NCI-H510A (cell line): ENCODE measurements at regions not wholly inside any gene's neighbourhood (a gene's known extent, or its start where the extent isn't known, plus 50 kb on each side); places are given as distances from the start of the nearest gene placed in this dataset.
"Not testable (repeated sequence)": the region's sequence is repeated elsewhere in the genome, so short reads cannot be mapped to it uniquely, and the experiment has no call there.

Experiments
- DNase-seq: peaks from one replicate; lab custom pipeline; 2025; lab: John Stamatoyannopoulos, UW

DNA sequence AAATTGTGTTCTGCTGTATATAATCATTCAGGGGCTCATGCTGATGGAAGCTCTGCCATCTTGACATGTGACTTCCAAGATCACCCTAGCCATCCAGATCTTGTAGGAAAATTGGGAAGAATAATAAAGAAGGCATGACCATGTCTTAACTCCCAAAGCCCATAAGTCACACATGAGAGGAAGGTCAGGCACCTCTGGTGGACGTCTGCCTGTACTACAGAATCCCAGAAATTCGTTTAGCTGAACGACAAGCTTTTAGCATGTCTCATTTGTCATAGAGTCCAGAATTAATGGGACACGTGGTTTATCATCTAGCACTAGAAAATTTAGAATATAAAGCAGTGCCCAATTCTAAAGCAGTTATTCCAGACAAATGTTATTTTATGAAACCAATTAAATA, 212.7 kb downstream of the CENPC start:
- DNase-seq: no peak

DNA sequence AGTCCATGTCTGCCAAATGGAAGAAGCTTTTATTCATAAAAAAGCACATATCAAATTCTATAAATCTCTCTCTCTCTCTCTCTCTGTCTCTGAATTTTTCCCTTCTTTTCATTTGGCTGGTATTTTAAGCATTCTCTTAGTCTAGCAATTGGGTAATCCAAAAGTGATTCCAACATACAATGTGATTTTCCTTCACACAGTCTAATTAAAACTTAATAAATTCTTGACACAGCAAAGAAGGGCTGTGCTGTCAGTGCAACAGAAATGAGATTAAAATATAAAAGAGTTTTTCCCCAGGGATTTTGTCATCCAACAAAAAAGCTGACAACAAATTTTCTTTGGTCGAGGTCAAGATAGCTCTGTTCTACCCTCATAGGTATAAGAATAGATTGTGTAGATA, 216.9 kb downstream of the CENPC start:
- no peak for DNase-seq

DNA sequence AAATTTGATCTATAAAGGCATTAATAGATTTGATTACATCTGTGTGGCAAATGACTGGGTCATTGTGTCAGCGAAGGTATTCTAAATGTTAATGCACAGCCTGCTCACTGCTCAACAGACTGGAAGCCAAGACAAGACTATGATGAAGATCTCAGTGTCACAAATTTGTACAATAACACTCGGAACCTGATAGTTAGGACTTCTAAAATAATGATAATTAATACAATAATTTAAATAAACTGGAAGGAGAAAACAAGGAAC, 217.4 kb downstream of the CENPC start:
- DNase-seq: no peak

DNA sequence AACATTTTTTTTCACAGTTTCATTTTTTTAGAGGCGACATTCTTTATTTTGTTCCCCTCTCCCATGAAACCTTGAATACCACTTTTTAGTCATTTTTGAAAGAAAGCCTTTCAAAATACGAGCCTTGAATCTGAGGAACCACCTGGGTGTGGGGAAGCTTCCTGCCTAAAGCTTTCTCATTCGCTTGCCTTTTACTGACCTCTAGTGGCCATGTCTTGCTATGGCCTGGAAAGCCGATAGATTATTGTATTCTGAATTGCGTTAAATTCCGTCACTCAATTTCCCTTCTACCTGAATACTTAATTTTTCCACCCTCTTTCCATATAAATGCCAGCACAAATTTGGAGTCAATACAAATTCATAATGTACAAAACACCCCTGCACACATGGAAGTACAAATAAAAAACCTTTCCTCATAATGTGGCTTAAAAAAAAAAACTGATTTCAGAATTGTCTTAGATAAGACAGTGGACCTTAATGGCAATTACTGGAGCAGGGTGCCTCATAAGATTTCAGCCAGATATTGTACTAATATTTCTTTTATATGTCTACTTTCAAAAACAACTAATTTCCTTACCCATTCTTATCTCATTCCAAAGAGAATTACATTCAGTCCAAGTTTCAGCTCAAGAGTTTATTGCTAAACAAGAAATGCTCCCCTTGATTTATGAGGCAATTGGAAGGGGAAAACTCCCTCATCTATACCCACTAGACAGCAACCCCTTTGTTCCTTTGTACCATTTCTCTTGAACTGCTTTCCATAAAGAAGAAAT, 217.9 kb downstream of the CENPC start:
- peak; percentile 2 for DNase-seq

DNA sequence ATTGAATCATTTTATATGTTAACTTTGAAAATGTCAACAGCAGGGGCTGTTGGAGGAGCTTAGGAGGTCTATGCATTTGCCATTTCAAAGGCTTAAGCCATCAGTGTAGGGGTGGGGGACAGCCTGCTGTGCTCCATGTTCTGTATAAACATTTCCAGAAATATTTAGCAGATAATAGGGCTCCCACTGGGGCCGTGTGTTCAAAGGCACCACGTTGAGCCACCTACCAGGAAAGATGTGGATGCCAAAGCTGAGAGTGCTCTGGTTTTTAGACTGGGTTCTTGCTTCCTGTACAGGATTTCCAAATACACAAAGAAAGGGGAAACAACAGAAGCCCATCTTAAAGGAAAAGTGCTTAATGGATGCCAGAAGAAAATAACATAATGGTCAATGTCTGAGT, 219.5 kb downstream of the CENPC start:
- DNase-seq: no peak

DNA sequence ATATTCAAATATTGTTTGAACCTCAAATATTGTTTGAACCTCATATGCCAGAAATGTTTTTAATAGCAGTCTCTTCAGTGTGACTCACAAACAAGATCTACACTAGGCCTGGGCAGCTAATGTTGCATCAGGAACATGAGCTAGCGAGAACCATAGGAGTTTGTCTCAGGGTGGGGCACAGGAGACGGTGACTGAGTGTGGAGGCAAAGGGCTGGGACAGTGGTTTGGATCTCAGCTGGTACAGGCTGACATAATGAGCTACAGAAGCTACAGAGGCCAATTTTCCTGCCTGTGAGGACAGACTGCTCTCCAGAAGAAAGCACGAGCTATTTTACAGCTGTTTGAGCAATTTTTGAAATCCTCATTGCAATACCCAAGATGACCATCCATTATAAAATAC, 224.7 kb downstream of the CENPC start:
- no peak for DNase-seq

DNA sequence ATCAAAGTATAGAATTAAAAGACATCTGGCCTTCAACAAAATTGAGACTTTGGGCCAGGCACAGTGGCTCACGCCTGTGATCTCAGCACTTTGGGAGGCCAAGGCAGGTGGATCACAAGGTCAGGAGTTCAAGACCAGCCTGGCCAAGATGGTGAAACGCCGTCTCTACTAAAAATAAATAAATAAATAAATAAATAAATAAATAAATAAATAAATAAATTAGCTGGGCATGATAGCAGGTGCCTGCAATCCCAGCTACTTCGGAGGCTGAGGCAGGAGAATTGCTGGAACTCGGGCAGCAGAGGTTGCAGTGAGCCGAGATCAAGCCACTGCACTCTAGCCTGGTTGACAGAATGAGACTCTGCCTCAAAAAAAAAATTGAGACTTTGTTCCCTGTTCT, 225.7 kb downstream of the CENPC start:
- DNase-seq: not testable (repeated sequence)

DNA sequence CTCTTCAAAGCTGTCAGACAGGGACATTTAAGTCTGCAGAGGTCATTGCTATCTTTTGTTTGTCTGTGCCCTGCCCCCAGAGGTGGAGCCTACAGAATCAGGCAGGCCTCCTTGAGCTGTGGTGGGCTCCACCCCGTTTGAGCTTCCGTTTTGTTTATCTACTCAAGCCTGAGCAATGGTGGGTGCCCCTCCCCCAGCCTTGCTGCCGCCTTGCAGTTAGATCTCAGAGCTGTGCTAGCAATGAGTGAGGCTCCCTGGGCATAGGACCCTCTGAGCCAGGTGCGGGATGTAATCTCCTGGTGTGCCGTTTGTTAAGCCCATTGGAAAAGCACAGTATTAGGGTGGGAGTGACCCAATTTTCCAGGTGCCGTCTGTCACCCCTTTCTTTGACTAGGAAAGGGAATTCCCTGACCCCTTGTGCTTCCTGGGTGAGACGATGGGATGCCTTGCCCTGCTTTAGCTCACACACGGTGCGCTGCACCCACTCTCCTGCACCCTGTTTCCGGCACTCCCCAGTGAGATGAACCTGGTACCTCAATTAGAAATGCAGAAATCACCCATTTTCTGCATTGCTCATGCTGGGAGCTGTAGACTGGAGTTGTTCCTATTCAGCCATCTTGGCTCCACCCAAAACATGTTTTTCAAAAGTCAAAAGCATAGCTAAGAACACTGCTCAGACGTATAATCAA, 244.7 kb downstream of the CENPC start:
- not testable (repeated sequence) for DNase-seq

DNA sequence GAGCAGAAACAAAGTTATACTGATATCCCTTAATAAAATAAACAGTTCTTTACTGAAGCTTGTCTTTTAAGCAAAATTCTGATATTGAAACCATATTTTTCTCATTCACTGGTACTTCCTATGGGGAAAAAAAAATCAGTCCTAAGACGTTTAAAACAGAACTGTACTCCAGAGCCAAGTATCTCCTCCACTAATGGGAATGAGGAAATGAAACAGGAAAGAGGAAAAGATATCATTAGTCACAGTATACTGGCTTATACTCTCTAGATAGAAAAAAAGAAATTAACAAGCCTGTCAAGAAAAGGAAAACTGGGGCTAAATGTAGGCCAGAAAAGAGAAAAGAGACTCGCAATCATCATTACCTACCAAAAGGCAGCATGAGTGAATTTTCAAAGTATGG, 252.7 kb downstream of the CENPC start:
- no peak for DNase-seq

DNA sequence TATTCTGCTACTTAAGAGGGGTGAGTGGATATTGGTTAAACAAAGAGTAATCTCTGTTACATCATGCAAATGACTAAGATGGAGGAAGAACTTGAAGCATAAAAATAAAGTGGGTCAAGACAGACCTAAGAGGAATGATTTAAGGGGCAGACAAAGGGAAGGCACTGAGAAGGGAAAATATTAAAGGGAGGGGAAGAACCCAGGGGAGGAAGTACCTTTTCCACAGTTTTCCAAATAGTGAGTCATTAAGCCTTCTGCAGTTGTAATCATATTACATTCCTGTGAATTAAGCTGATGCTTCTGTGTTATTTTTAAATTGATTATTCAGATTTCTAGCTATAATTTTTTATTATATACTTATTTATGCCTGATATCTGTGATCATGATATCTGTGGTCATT, 253.3 kb downstream of the CENPC start:
- no peak for DNase-seq

DNA sequence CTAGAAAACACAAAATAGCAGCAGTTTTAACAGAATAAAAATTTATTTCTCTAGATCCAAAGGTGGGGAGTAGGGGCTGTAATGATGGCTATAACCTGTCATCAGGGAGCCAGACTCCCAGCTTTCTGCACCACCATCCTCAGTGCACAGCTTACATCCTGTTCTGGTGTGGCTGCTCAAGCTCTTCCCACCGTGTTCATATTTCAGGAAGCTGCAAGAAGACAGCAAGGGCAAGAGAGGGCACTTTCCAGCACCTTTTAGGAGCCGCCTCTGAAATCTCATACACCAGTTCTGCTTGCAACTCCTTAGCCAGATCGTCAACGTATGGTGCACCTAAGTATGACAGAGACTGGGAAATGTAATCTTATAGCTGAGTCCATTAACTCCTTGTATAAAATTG, 253.7 kb downstream of the CENPC start:
- peak; percentile 14 for DNase-seq

DNA sequence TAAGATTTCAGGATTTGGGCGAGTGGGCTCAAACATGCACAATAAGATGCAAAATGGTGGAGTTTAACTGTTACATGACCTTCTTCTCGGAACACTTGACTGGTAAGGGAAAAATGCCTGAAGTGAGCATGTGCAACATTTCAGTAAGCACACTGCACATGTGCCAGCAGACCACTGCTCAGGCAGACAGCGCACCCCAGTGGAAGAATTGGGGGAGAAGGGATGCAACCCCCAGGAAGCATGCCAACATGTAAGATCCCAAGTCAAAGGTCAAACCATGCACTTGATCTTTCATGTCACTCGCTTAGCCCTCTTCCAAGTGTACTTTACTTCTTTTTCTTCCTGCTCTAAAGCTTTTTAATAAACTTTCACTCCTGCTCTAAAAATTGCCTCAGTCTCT, 256.3 kb downstream of the CENPC start:
- peak; percentile 8 for DNase-seq

DNA sequence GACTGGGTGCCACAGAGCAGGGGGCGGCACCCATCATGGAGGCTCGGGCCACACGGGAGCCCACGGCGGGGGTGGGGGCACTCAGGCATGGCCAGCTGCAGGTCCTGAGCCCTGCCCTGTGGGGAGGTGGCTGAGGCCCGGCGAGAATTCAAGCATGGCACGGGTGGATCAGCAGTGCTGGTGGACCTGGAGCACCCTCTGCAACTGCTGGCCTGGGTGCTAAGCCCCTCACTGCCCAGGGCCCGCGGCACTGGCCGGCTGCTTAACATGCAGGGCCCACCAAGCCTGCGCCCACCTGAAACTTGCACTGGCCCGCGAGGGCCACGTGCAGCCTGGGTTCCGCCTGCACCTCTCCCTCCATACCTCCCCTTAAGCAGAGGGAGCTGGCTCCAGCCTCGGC, 258.6 kb downstream of the CENPC start:
- no peak for DNase-seq

DNA sequence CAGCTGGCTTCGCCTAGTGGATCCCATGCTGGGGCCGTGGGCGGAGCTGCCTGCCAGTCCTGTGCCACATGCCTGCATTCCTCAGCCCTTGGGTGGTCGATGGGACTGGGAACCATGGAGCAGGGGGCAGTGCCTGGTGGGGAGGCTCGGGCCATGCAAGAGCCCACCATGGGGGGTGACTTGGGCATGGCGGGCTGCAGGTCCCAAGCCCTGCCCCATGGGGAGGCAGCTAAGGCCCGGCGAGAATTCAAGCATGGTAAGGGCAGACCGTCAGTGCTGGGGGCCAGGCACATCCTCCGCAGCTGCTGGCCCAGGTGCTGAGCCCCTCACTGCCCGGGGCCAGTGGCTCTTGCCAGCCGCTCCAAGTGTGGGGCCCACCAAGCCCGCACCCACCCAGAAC, 262.6 kb downstream of the CENPC start:
- DNase-seq: no peak

DNA sequence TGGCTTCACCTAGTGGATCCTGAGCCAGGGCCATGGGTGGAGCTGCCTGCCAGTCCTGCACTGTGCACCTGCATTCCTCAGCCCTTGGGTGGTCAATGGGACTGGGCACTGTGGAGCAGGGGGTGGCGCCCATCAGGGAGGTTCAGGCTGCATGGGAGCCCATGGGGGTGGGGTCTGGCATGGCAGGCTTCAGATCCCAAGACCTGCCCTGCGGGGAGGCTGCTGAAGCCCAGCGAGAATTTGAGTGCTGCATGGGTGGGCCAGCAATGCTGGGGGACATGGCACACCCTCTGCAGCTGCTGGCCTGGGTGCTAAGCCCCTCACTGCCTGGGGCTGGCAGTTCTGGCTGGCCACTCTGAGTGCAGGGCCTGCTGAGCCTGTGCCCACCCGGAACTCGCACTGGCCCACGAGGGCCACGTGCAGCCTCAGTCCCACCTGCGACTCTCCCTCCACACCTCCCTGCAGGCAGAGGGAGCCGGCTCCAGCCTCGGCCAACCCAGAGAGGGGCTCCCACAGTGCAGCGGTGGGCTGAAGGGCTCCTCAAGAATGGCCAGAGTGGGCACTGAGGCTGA, 270.0 kb downstream of the CENPC start:
- DNase-seq: no peak

DNA sequence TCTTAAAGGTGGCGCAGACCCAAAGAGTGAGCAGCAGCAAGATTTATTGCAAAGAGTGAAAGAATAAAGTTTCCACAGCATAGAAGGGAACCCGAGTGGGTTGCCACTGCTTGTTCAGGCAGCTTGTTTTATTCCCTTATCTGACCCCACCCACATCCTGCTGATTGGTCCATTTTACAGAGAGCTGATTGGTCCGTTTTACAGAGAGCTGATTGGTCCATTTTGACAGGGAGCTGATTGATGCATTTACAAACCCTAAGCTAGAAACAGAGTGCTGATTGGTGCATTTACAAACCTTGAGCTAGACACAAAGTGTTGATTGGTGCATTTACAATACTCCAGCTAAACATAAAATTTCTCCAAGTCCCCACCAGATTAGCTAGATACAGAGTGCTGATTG, 270.6 kb downstream of the CENPC start:
- DNase-seq: not testable (repeated sequence)

DNA sequence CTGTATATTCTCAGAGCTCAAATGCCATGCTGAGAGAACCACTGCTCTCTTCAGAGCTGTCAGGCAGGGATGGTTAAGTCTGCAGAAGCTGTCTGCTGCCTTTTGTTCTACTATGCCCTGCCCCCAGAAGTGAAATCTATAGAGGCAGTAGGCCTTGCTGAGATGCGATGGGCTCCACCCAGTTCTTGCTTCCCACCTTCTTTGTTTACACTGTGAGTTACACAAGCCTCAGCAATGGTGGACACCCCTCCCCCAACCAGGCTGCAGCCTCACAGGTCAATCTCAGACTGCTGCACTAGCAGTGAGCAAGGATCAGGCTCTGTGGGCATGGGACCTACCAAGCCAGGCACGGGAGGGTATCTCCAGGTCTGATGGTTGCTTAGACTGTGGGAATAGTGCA, 271.6 kb downstream of the CENPC start:
- peak; percentile 38 for DNase-seq

DNA sequence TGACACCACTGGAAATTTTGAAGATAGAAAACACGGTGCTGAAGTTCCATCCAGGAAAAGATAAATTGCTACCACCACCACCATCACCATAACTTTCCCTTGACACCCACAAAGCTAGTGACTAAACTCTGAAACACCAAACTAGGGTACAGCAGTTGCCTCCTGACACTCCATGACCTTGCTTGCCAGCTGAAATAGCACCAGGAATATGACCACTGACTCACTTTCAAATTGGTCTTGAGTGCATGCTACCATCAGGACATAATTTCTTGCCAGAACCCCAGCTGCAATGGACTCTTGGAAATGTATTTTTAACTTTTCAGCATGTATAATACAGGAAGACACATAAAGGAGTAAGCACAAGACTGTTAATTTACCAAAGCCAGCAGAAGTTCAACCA, 283.3 kb downstream of the CENPC start:
- no peak for DNase-seq

DNA sequence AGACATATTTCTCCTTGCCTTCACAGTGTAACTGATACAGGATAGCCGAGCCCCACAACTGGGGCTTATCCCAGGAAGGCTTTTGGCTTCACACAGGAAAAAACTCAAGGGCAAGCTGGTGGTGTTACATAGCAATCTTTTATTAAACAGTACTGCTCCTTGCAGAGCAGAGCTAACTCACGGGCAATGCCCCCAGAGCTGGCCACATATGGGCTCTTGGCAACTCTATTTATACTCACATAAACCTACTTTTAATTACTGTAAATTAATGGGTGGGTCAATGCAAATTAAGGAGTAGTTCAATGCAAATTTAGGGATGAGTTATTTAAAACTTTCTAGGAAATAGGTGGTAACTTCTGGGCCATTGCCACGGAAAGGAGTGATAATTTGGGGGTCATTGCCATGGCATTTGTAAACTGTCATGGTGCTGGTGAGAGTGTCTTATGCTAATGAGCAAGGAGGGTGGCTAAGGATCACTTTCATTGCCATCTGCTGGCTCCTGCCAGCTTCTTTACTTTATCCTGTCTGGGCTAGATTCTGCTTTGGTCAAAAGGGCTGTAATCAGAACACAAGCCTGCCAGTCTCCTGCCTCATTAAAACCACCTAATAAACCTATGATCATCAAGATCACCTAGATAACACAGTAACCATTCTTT, 288.8 kb downstream of the CENPC start:
- DNase-seq: no peak

DNA sequence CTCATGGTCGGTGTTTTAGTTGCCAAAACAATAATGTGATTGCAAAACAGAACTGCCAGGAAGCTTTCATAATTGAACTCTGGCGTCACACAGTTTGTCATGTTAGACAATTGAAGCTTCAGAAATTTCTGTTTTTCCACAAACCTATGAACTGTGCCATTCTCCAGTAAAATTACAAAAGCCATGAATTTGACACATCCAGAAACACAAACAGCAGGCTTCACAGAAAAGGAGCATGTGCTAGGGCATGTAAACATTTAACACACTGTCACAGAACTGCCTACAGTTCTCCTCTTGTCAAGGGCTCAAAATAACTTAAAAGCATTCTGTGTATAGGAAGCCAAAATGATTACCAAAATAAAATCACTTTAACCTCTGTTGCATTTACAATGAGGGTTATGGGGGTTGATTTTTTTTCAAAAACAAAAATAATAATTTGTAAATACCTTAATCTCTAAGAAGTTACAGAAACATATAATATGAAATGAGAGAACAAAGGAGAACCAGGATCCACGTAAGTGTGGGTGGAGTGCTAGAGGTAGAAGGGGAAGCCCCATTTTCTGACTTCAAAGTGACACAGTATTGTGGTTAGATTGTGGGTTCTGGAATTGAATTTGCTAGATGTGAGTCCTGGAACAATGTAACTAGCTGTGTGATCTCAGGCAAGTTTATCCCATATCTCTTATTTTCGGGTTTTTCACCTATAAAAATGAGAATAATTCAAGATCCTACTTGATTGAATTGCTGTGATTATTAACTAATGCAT, 295.0 kb downstream of the CENPC start:
- no peak for DNase-seq

DNA sequence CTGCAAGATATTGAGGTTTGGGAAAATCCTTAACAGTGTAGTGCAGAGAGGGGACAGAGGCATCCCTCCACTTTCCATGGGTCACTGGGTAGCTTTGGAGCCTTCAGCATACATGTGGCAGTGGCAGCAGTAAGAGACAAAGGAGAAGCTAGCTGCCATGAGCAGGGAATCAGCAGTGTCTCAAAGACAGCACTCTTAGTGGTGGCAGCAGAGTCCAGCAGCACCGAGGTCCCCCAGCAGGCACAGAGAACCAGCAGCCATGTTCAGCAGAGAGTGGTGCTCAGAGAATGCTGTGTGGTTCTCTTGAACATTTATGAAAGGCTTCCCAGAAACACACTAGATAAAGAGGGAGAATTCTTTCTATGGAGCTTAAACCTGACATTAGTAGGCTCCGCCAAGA, 308.5 kb downstream of the CENPC start:
- DNase-seq: no peak

DNA sequence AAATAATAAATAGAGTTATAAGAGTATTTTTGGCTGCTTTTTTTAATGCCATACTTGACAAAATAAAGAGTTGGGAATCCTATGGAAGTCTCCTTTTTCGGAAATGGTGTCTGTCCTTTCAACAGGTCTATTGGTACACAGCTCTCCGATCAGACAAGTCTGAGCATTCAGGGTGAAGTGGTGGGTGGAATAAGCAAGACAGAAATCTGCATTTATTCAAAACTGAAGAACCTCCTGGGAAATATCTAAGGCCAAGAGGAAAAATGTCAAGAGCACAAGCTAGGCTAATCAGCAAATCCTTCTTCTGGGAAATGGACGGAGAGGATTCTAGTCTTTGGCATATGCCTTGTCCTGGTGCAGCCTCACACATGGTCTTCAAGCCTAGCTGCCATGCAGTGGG, 309.0 kb downstream of the CENPC start:
- no peak for DNase-seq

DNA sequence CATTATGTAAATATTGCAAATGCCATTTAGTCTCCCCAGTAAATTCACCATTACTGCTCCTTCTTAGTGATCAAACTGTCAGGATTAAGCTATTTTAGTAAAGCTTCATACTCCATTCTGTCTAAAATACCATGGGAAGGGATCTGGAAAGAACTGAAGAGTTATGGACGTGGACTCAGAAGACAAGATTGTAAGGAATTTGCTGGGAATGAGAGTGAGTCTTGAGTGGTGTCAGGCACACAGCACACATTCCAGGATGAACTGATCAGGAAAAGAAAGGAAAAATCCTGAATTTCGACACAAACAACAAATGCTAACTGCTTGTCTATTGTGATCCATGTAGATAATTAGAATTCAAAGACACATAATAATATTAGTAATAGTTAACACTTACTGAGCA, 311.0 kb downstream of the CENPC start:
- no peak for DNase-seq
